GM23338 (cell line): ENCODE measurements at regions not wholly inside any gene's neighbourhood (a gene's known extent, or its start where the extent isn't known, plus 50 kb on each side); places are given as distances from the start of the nearest gene placed in this dataset.

Experiments
- ATAC-seq: fragments of 200-7000 bp; cut with Tn5 transposase; 3 replicates; pipeline ENCODE4 v1.9.1; 2020
- DNase-seq: peaks from one replicate; pipeline ENCODE4 v3.0.0-alpha.2; 2015; ENCODE audit warnings: low spot score
- H2AFZ ChIP-seq: fragments of 200-600 bp; sonication (generic); 2 replicates; pipeline ENCODE4 v1.8.0; 2016; ENCODE audit warnings: antibody characterized with exemption, mild to moderate bottlenecking, moderate library complexity
- H3F3A ChIP-seq: fragments of 200-600 bp; sonication (generic); replicated peaks from 2 replicates; pipeline ENCODE4 v1.8.0; 2017; ENCODE audit warnings: antibody characterized with exemption, mixed run types, low read depth
- H3K27ac ChIP-seq: fragments of 200-600 bp; sonication (generic); 2 replicates; pipeline ENCODE4 v1.6.1; 2016; ENCODE audit warnings: low read depth
- H3K27me3 ChIP-seq: fragments of 200-600 bp; sonication (generic); 2 replicates; pipeline ENCODE4 v1.8.0; 2016; ENCODE audit warnings: mild to moderate bottlenecking, mixed run types, moderate library complexity; ENCODE audit not compliant: insufficient read depth
- H3K36me3 ChIP-seq: fragments of 200-600 bp; sonication (generic); 2 replicates; pipeline ENCODE4 v1.8.0; 2016; ENCODE audit warnings: mild to moderate bottlenecking; ENCODE audit not compliant: insufficient read depth
- H3K4me1 ChIP-seq: fragments of 200-600 bp; sonication (generic); 2 replicates; pipeline ENCODE4 v1.8.0; 2016; ENCODE audit warnings: mild to moderate bottlenecking, moderate library complexity; ENCODE audit not compliant: insufficient read depth
- H3K4me2 ChIP-seq: fragments of 200-600 bp; sonication (generic); 2 replicates; pipeline ENCODE4 v1.7.1; 2017; ENCODE audit warnings: mixed run types
- H3K4me3 ChIP-seq: fragments of 200-600 bp; sonication (generic); 2 replicates; pipeline ENCODE4 v1.6.1; 2016; ENCODE audit warnings: mixed run types
- H3K79me2 ChIP-seq: fragments of 200-600 bp; sonication (generic); replicated peaks from 2 replicates; pipeline ENCODE4 v1.8.0; 2017; ENCODE audit warnings: mild to moderate bottlenecking; ENCODE audit not compliant: insufficient read depth
- H3K9me2 ChIP-seq: fragments of 200-600 bp; sonication (generic); 2 replicates; pipeline ENCODE4 v1.8.0; 2017; ENCODE audit not compliant: insufficient read depth
- H4K20me1 ChIP-seq: fragments of 200-600 bp; sonication (generic); replicated peaks from 2 replicates; pipeline ENCODE4 v1.8.0; 2017; ENCODE audit warnings: mild to moderate bottlenecking; ENCODE audit not compliant: insufficient read depth
- H3K27ac Mint-ChIP-seq: 2 replicates; pipeline ENCODE4 v1.8.0; 2020; ENCODE audit warnings: inconsistent platforms, mild to moderate bottlenecking, moderate library complexity, mixed read lengths
- H3K27me3 Mint-ChIP-seq: 3 replicates; pipeline ENCODE4 v1.8.0; 2022; ENCODE audit warnings: low read depth, mild to moderate bottlenecking, moderate library complexity, mixed read lengths, inconsistent platforms; ENCODE audit not compliant: insufficient read depth, poor library complexity
- H3K36me3 Mint-ChIP-seq: 3 replicates; pipeline ENCODE4 v1.8.0; 2021; ENCODE audit warnings: low read depth, mild to moderate bottlenecking, inconsistent platforms, moderate library complexity, mixed read lengths
- H3K4me1 Mint-ChIP-seq: 3 replicates; pipeline ENCODE4 v1.8.0; 2020; ENCODE audit warnings: mild to moderate bottlenecking, inconsistent platforms, mixed read lengths
- H3K4me3 Mint-ChIP-seq: 3 replicates; pipeline ENCODE4 v1.8.0; 2021; ENCODE audit warnings: moderate library complexity, mild to moderate bottlenecking, inconsistent platforms, mixed read lengths
- H3K9me3 Mint-ChIP-seq: 3 replicates; pipeline ENCODE4 v1.8.0; 2020; ENCODE audit warnings: moderate library complexity, mild to moderate bottlenecking, inconsistent platforms, mixed read lengths
- CREB1 ChIP-seq: fragments of 250-450 bp; sonication (Bioruptor Pico); IDR thresholded peaks from 2 replicates; pipeline ENCODE4 v1.5.0; 2020; ENCODE audit warnings: low read depth, mild to moderate bottlenecking, moderate library complexity
- EZH2 ChIP-seq: fragments of 200-600 bp; sonication (generic); IDR thresholded peaks from one replicate; pipeline ENCODE4 v1.8.0; 2017; ENCODE audit warnings: antibody characterized with exemption, mild to moderate bottlenecking, low read depth; ENCODE audit not compliant: unreplicated experiment
- JUNB ChIP-seq: IDR thresholded peaks from one replicate; pipeline ENCODE4 v1.6.1; 2016; ENCODE audit warnings: antibody characterized with exemption; ENCODE audit not compliant: unreplicated experiment
- NANOG ChIP-seq: IDR thresholded peaks from 2 replicates; pipeline ENCODE4 v1.6.1; 2016; ENCODE audit warnings: antibody characterized with exemption, borderline replicate concordance
- STAT1 ChIP-seq: IDR thresholded peaks from one replicate; pipeline ENCODE4 v1.6.1; 2016; ENCODE audit warnings: antibody characterized with exemption; ENCODE audit not compliant: unreplicated experiment
- ZNF114 ChIP-seq: fragments of 250-450 bp; sonication (Bioruptor Pico); IDR thresholded peaks from 2 replicates; pipeline ENCODE4 v1.5.0; 2020; ENCODE audit warnings: mild to moderate bottlenecking, moderate library complexity
- TF ChIP-seq, protein P1 (sequence below), 2 experiments: fragments of 200-600 bp in 1 of 2; sonication (generic) in 1 of 2; conservative IDR thresholded peaks; 2 replicates each; pipeline versions ENCODE4 v1.5.1 to v1.6.1; 2016 to 2017; ENCODE audit warnings: antibody characterized with exemption in 2 of 2, low read depth in 2 of 2, mild to moderate bottlenecking in 2 of 2, moderate library complexity in 1 of 2
- TF ChIP-seq, protein P2 (sequence below): fragments of 250-450 bp; sonication (Bioruptor Pico); IDR thresholded peaks from 2 replicates; pipeline ENCODE4 v1.5.0; 2020; ENCODE audit warnings: mild to moderate bottlenecking, moderate library complexity

DNA sequence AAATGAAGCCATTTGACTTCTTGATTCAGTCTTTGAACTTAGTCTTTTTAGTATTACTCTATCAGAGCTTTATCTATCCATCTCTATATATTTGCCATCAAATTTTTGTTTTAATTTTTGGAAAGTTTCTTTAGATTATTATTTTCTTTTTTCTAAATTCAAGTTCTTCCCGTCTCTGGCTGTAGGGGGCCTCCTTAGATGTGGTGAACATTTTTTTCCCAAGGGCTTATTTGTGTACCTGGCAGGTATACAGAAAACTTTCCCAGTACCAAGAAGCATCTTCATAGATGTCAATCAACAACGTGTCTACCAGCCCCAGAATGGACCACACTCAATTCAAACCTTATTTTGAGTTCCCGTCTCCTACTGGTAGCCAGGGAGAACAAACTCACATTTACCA, 486.8 kb upstream of the CNTN4 start:
- no peak overlapping the region for H3K27ac ChIP-seq
- no peaks in the 10 kb centered on the region for H3K9me2 ChIP-seq
- no peak overlapping the region for H2AFZ ChIP-seq
- no peaks in the 10 kb centered on the region for H4K20me1 ChIP-seq
- peaks cover 20% of the 10 kb centered on the region for H3K36me3 Mint-ChIP-seq
- no peaks in the 10 kb centered on the region for H3K79me2 ChIP-seq
- no peaks in the 10 kb centered on the region for H3K4me1 Mint-ChIP-seq
- H3K4me1 ChIP-seq = no peaks in the 10 kb centered on the region
- H3K9me3 Mint-ChIP-seq = peaks cover 89% of the 10 kb centered on the region
- ATAC-seq (no peak), DNase-seq (peak; percentile 29)
- no peaks in the 10 kb centered on the region for H3K36me3 ChIP-seq
- H3K27me3 Mint-ChIP-seq = no peaks in the 10 kb centered on the region
- no peak for TF ChIP-seq JUNB
- TF ChIP-seq NANOG = no peak
- TF ChIP-seq, protein P1, sequence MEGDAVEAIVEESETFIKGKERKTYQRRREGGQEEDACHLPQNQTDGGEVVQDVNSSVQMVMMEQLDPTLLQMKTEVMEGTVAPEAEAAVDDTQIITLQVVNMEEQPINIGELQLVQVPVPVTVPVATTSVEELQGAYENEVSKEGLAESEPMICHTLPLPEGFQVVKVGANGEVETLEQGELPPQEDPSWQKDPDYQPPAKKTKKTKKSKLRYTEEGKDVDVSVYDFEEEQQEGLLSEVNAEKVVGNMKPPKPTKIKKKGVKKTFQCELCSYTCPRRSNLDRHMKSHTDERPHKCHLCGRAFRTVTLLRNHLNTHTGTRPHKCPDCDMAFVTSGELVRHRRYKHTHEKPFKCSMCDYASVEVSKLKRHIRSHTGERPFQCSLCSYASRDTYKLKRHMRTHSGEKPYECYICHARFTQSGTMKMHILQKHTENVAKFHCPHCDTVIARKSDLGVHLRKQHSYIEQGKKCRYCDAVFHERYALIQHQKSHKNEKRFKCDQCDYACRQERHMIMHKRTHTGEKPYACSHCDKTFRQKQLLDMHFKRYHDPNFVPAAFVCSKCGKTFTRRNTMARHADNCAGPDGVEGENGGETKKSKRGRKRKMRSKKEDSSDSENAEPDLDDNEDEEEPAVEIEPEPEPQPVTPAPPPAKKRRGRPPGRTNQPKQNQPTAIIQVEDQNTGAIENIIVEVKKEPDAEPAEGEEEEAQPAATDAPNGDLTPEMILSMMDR (conservative IDR thresholded peaks at IDR 0.05; ENCODE audit: low read depth in 2 of 2) = peak in 1 of 2 experiments; percentile 36; a peak in 2 of 4 replicates
- no peak overlapping the region for H3K4me3 Mint-ChIP-seq
- H3K27me3 ChIP-seq = no peaks in the 10 kb centered on the region
- no peak overlapping the region for H3K27ac Mint-ChIP-seq
- H3F3A ChIP-seq = no peaks in the 10 kb centered on the region
- H3K4me2 ChIP-seq = no peak overlapping the region
- no peak overlapping the region for H3K4me3 ChIP-seq

DNA sequence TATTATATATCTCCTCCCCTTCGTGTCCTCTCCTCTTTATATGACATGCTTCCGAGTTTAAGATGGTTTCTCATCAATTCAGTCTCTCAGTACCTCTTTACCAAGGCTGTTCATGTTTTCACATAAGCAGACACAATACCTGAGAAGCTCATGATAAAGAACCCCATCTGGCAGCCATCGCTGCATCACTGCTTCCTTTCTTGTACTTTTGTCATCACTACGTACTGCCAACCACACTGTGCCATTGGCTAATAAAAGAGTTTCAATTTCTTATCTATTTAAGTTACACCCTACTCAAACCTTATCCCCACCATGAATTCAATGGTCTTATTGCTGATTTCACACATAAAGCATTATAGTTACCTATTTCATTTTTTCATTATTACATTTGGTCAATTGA, 484.7 kb upstream of the CNTN4 start:
- Histone ChIP-seq H3K36me3 (no peaks in the 10 kb centered on the region), H3K4me3 (no peak overlapping the region), H4K20me1 (no peaks in the 10 kb centered on the region), H3K27me3 (no peaks in the 10 kb centered on the region), H3K4me2 (no peak overlapping the region), H3K9me2 (no peaks in the 10 kb centered on the region), H3K4me1 (no peaks in the 10 kb centered on the region), H3K27ac (no peak overlapping the region), H2AFZ (no peak overlapping the region), H3K79me2 (no peaks in the 10 kb centered on the region), H3F3A (no peaks in the 10 kb centered on the region)
- DNase-seq = no peak
- Mint-ChIP-seq H3K4me3 (no peak overlapping the region), H3K9me3 (peaks cover 90% of the 10 kb centered on the region), H3K27me3 (no peaks in the 10 kb centered on the region), H3K36me3 (peaks cover 25% of the 10 kb centered on the region), H3K4me1 (no peaks in the 10 kb centered on the region), H3K27ac (no peak overlapping the region)
- no peak for ATAC-seq
- no peak for TF ChIP-seq CREB1 (CRISPR knock-in tag)
- TF ChIP-seq NANOG = no peak
- TF ChIP-seq JUNB = no peak
- TF ChIP-seq STAT1 = no peak

DNA sequence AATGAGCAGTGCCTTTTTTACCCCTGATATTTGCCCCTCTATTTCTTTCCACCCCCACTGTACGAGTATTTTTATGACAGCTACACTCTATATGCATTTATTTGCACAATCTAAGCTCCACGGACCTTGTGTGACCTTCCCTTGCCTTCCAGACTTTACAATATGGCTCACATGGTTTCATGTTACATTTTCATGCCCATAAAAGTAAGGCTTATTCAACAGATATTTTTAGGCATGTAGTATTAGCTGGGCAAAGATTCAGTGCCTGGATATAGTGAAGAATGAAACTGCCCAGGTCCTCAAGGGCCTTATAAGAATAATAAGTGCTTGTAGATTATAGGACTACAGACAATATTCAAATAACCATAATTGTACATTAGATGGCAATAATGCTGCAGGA, 481.9 kb upstream of the CNTN4 start:
- Histone ChIP-seq H3F3A (no peaks in the 10 kb centered on the region), H3K9me2 (no peaks in the 10 kb centered on the region), H3K4me2 (no peak overlapping the region), H3K27ac (no peak overlapping the region), H3K4me3 (no peak overlapping the region), H4K20me1 (no peaks in the 10 kb centered on the region), H3K36me3 (no peaks in the 10 kb centered on the region), H3K27me3 (no peaks in the 10 kb centered on the region), H3K79me2 (no peaks in the 10 kb centered on the region), H2AFZ (no peak overlapping the region), H3K4me1 (no peaks in the 10 kb centered on the region)
- H3K27ac Mint-ChIP-seq = no peak overlapping the region
- DNase-seq (no peak), ATAC-seq (no peak)
- H3K27me3 Mint-ChIP-seq = no peaks in the 10 kb centered on the region
- peaks cover 25% of the 10 kb centered on the region for H3K36me3 Mint-ChIP-seq
- H3K4me1 Mint-ChIP-seq = no peaks in the 10 kb centered on the region
- H3K4me3 Mint-ChIP-seq = no peak overlapping the region
- peaks cover 93% of the 10 kb centered on the region for H3K9me3 Mint-ChIP-seq
- TF ChIP-seq, protein P2, sequence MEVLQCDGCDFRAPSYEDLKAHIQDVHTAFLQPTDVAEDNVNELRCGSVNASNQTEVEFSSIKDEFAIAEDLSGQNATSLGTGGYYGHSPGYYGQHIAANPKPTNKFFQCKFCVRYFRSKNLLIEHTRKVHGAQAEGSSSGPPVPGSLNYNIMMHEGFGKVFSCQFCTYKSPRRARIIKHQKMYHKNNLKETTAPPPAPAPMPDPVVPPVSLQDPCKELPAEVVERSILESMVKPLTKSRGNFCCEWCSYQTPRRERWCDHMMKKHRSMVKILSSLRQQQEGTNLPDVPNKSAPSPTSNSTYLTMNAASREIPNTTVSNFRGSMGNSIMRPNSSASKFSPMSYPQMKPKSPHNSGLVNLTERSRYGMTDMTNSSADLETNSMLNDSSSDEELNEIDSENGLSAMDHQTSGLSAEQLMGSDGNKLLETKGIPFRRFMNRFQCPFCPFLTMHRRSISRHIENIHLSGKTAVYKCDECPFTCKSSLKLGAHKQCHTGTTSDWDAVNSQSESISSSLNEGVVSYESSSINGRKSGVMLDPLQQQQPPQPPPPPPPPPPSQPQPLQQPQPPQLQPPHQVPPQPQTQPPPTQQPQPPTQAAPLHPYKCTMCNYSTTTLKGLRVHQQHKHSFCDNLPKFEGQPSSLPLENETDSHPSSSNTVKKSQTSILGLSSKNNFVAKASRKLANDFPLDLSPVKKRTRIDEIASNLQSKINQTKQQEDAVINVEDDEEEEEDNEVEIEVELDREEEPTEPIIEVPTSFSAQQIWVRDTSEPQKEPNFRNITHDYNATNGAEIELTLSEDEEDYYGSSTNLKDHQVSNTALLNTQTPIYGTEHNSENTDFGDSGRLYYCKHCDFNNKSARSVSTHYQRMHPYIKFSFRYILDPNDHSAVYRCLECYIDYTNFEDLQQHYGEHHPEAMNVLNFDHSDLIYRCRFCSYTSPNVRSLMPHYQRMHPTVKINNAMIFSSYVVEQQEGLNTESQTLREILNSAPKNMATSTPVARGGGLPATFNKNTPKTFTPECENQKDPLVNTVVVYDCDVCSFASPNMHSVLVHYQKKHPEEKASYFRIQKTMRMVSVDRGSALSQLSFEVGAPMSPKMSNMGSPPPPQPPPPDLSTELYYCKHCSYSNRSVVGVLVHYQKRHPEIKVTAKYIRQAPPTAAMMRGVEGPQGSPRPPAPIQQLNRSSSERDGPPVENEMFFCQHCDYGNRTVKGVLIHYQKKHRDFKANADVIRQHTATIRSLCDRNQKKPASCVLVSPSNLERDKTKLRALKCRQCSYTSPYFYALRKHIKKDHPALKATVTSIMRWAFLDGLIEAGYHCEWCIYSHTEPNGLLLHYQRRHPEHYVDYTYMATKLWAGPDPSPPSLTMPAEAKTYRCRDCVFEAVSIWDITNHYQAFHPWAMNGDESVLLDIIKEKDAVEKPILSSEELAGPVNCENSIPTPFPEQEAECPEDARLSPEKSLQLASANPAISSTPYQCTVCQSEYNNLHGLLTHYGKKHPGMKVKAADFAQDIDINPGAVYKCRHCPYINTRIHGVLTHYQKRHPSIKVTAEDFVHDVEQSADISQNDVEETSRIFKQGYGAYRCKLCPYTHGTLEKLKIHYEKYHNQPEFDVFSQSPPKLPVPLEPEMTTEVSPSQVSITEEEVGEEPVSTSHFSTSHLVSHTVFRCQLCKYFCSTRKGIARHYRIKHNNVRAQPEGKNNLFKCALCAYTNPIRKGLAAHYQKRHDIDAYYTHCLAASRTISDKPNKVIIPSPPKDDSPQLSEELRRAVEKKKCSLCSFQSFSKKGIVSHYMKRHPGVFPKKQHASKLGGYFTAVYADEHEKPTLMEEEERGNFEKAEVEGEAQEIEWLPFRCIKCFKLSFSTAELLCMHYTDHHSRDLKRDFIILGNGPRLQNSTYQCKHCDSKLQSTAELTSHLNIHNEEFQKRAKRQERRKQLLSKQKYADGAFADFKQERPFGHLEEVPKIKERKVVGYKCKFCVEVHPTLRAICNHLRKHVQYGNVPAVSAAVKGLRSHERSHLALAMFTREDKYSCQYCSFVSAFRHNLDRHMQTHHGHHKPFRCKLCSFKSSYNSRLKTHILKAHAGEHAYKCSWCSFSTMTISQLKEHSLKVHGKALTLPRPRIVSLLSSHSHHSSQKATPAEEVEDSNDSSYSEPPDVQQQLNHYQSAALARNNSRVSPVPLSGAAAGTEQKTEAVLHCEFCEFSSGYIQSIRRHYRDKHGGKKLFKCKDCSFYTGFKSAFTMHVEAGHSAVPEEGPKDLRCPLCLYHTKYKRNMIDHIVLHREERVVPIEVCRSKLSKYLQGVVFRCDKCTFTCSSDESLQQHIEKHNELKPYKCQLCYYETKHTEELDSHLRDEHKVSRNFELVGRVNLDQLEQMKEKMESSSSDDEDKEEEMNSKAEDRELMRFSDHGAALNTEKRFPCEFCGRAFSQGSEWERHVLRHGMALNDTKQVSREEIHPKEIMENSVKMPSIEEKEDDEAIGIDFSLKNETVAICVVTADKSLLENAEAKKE (CRISPR knock-in tag) = no peak
- TF ChIP-seq EZH2 = no peak
- TF ChIP-seq ZNF114 (CRISPR knock-in tag) = no peak
